ENCODE measurements at regions not wholly inside any gene's neighbourhood (a gene's known extent, or its start where the extent isn't known, plus 50 kb on each side); places are given as distances from the start of the nearest gene placed in this dataset.
"Not testable (repeated sequence)": the region's sequence is repeated elsewhere in the genome, so short reads cannot be mapped to it uniquely, and the experiment has no call there.

GRCh38 chr15:34646918-34647317 lies 63.5 kb upstream of the GOLGA8B start:
- no peak for TF ChIP-seq CTCF (IDR thresholded peaks at IDR 0.05; ENCODE audit: low read depth, low read length, missing control alignments)
- no peak overlapping the region for H3K4me3 ChIP-seq (ENCODE audit: low read depth, low read length)
- DNase-seq (ENCODE audit: low read depth): no peak
- in situ Hi-C loops (cut with HindIII; ENCODE audit: low sequenced_read_pairs): no loop called here

- DNase-seq (ENCODE audit: low read depth): no peak
- in situ Hi-C loops (cut with HindIII; ENCODE audit: low sequenced_read_pairs): no loop called here
- TF ChIP-seq CTCF (IDR thresholded peaks at IDR 0.05; ENCODE audit: low read depth, low read length, missing control alignments): no peak
- no peak overlapping the region for H3K4me3 ChIP-seq (ENCODE audit: low read depth, low read length)
These were observed 61.4 kb upstream of the GOLGA8B start for GRCh38 chr15:34644851-34645250.

GRCh38 chr15:34644061-34644460 lies 60.6 kb upstream of the GOLGA8B start:
- peak; percentile 66 for DNase-seq (ENCODE audit: low read depth)
- no peak for TF ChIP-seq CTCF (IDR thresholded peaks at IDR 0.05; ENCODE audit: low read depth, low read length, missing control alignments)
- no peak overlapping the region for H3K4me3 ChIP-seq (ENCODE audit: low read depth, low read length)
- in situ Hi-C loops (cut with HindIII; ENCODE audit: low sequenced_read_pairs): no loop called here

- in situ Hi-C loops (cut with HindIII; ENCODE audit: low sequenced_read_pairs): no loop called here
These were observed 58.8 kb upstream of the GOLGA8B start for GRCh38 chr15:34642247-34642646.

GRCh38 chr15:34640661-34641060 lies 57.2 kb upstream of the GOLGA8B start:
- TF ChIP-seq CTCF (IDR thresholded peaks at IDR 0.05; ENCODE audit: low read depth, low read length, missing control alignments): no peak
- in situ Hi-C loops (cut with HindIII; ENCODE audit: low sequenced_read_pairs): no loop called here
- H3K4me3 ChIP-seq (ENCODE audit: low read depth, low read length): no peak overlapping the region
- DNase-seq (ENCODE audit: low read depth): no peak

More at GRCh38 chr15:34642247-34642646, 58.8 kb upstream of the GOLGA8B start:
- no peak for TF ChIP-seq CTCF (IDR thresholded peaks at IDR 0.05; ENCODE audit: low read depth, low read length, missing control alignments)
- DNase-seq (ENCODE audit: low read depth): no peak
- no peak overlapping the region for H3K4me3 ChIP-seq (ENCODE audit: low read depth, low read length)

GRCh38 chr15:34637305-34637704 lies 53.9 kb upstream of the GOLGA8B start:
- in situ Hi-C loops (cut with HindIII; ENCODE audit: low sequenced_read_pairs): no loop called here
- no peak for TF ChIP-seq CTCF (IDR thresholded peaks at IDR 0.05; ENCODE audit: low read depth, low read length, missing control alignments)
- no peak for DNase-seq (ENCODE audit: low read depth)
- no peak overlapping the region for H3K4me3 ChIP-seq (ENCODE audit: low read depth, low read length)

GRCh38 chr15:34633602-34634001 lies 50.2 kb upstream of the GOLGA8B start:
- DNase-seq (ENCODE audit: low read depth); H3K4me3 ChIP-seq (ENCODE audit: low read depth, low read length); in situ Hi-C loops (cut with HindIII; ENCODE audit: low sequenced_read_pairs): not testable (repeated sequence)

Measured in astrocyte of the cerebellum (primary cell).